AG09309 (cell line): ENCODE measurements at regions not wholly inside any gene's neighbourhood (a gene's known extent, or its start where the extent isn't known, plus 50 kb on each side); places are given as distances from the start of the nearest gene placed in this dataset.

Experiments used
- DNase-seq: peaks from one replicate; pipeline ENCODE4 v3.0.0-alpha.2; 2010; ENCODE audit warnings: low read depth
- H3K4me3 ChIP-seq: 2 replicates; pipeline ENCODE4 v1.5.1; 2011; ENCODE audit warnings: mild to moderate bottlenecking, low read depth, low read length, moderate library complexity; ENCODE audit not compliant: control insufficient read depth
- TF ChIP-seq, protein P1 (sequence below): IDR thresholded peaks from 2 replicates; pipeline ENCODE4 v1.5.1; 2011; ENCODE audit warnings: mild to moderate bottlenecking, low read depth, low read length, inconsistent platforms; ENCODE audit not compliant: insufficient read depth, control insufficient read depth; ENCODE audit errors: missing control alignments

DNA sequence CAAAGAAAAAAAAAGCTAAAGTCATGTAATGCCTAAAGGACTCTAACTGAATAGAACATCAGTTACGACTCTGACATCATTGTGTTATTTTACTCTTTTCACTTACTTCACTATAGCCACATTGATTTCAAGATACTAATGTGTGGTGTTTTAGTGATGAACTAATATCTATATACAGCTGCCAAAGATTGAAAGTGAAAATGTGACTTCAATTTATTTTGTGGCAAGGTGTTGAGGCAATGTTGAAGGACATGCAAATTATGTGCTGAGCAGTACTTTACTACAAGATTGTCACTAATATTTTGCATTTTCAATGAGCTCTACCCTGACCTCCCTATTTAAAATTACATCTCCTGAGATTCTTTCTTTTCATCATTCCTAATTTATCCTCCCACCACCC, 1911.9 kb upstream of the PCDH20 start:
- TF ChIP-seq, protein P1, sequence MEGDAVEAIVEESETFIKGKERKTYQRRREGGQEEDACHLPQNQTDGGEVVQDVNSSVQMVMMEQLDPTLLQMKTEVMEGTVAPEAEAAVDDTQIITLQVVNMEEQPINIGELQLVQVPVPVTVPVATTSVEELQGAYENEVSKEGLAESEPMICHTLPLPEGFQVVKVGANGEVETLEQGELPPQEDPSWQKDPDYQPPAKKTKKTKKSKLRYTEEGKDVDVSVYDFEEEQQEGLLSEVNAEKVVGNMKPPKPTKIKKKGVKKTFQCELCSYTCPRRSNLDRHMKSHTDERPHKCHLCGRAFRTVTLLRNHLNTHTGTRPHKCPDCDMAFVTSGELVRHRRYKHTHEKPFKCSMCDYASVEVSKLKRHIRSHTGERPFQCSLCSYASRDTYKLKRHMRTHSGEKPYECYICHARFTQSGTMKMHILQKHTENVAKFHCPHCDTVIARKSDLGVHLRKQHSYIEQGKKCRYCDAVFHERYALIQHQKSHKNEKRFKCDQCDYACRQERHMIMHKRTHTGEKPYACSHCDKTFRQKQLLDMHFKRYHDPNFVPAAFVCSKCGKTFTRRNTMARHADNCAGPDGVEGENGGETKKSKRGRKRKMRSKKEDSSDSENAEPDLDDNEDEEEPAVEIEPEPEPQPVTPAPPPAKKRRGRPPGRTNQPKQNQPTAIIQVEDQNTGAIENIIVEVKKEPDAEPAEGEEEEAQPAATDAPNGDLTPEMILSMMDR, result no peak
- no peak overlapping the region for H3K4me3 ChIP-seq

DNA sequence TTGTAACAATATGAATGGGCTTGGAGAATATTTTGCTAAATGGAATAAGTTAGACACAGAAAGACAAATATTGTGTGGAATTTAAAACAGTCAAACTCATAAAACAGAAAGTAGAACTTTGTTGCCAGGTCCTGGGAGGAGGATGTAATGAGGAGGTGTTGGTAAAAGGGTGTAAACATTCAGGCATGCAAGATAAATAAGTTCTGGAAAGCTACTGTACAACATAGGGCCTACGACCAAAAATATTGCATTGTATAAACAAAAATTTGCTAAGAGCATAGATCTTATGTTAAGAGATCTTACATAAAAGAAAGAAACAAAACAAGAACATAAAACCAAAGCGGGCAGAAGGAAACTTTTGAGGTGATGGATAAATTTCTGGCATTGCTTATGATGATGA, 1907.8 kb upstream of the PCDH20 start:
- H3K4me3 ChIP-seq, result no peak overlapping the region
- TF ChIP-seq, protein P1, result no peak
- DNase-seq, result no peak

More for the DNA sequence above, 1911.9 kb upstream of the PCDH20 start:
- DNase-seq, result no peak

GRCh38 chr13:63311587-63311986, 1895.9 kb upstream of the PCDH20 start:
- DNase-seq, result no peak
- TF ChIP-seq, protein P1, result no peak
- H3K4me3 ChIP-seq, result no peak overlapping the region

DNA sequence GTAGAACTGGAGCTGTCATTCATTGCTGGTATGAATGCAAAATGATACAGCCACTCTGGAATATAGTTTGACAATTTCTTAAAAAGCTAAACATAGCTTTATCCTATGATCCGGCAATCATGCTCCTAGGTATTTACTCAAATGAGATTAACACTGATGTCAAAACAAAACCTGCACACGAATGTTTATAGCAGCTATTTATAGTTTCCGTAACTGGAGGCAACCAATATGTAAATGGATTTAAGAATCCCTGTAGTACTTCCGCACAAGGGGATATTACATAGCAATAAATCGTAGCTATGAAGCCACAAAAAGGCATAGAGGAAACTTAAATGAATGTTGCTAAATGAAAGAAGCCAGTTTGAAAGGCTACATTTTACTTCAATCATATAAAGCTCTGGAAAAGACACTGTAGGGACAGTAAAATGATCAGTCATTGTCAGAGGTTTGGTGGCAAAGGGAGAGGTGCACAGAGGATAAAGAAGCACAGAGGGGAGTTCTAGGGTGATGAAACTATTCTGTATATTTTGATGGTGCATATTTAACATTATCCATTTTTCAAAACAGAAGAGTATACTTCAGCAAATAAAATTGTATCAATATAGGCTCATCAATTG, 1893.0 kb upstream of the PCDH20 start:
- TF ChIP-seq, protein P1, result no peak
- DNase-seq, result no peak
- no peak overlapping the region for H3K4me3 ChIP-seq

DNA sequence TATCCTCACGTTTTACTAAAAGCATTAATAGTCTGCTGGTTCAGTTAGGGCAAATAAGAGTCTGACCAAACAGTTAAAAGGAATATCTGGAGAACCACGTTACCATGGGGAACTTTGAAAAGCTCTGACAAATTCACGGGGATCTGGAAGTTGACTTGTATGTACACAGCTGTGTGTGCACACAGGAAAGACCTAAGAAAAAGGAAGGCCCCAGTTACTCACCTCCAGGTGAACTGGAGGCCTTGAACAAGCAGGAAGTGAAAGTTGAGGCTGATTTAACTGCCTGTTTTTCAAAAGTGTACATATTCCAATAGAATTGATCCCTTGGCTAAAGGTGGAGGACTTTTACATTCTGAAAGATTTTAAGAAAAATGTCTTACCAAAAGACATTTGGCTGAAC, 1891.6 kb upstream of the PCDH20 start:
- H3K4me3 ChIP-seq, result no peak overlapping the region
- TF ChIP-seq, protein P1, result no peak
- DNase-seq, result no peak

GRCh38 chr13:63305641-63306133, 1890.0 kb upstream of the PCDH20 start:
- TF ChIP-seq, protein P1, result no peak
- H3K4me3 ChIP-seq, result no peak overlapping the region
- DNase-seq, result no peak
